HEK293T (cell line): ENCODE measurements at regions not wholly inside any gene's neighbourhood (a gene's known extent, or its start where the extent isn't known, plus 50 kb on each side); places are given as distances from the start of the nearest gene placed in this dataset.

Source experiments
- BHLHE40 ChIP-seq: fragments of 450-650 bp; IDR thresholded peaks from 2 replicates; pipeline ENCODE4 v1.6.1; 2016; ENCODE audit warnings: mild to moderate bottlenecking, moderate library complexity, borderline replicate concordance
- FOXA1 ChIP-seq: fragments of 450-650 bp; IDR thresholded peaks from 2 replicates; pipeline ENCODE4 v1.6.1; 2016; ENCODE audit warnings: mild to moderate bottlenecking
- FOXM1 ChIP-seq: fragments of 450-650 bp; IDR thresholded peaks from 2 replicates; pipeline ENCODE4 v1.6.1; 2017; ENCODE audit warnings: mild to moderate bottlenecking, borderline replicate concordance
- L3MBTL2 ChIP-seq: fragments of 450-650 bp; conservative IDR thresholded peaks from 2 replicates; pipeline ENCODE4 v1.6.1; 2016; ENCODE audit warnings: mild to moderate bottlenecking
- NFRKB ChIP-seq: fragments of 450-650 bp; IDR thresholded peaks from 2 replicates; pipeline ENCODE4 v1.6.1; 2016; ENCODE audit warnings: mild to moderate bottlenecking, moderate library complexity
- SP1 ChIP-seq: fragments of 450-650 bp; IDR thresholded peaks from 2 replicates; pipeline ENCODE4 v1.6.1; 2017
- SUZ12 ChIP-seq: fragments of 450-650 bp; IDR thresholded peaks from 2 replicates; pipeline ENCODE4 v1.6.1; 2016; ENCODE audit warnings: mild to moderate bottlenecking
- TARDBP ChIP-seq: fragments of 450-650 bp; IDR thresholded peaks from 2 replicates; pipeline ENCODE4 v1.6.1; 2016
- ZNF384 ChIP-seq: fragments of 450-650 bp; IDR thresholded peaks from 2 replicates; pipeline ENCODE4 v1.6.1; 2016
- TF ChIP-seq, protein P1 (sequence below): fragments of 450-650 bp; IDR thresholded peaks from 2 replicates; pipeline ENCODE4 v1.6.1; 2016

DNA sequence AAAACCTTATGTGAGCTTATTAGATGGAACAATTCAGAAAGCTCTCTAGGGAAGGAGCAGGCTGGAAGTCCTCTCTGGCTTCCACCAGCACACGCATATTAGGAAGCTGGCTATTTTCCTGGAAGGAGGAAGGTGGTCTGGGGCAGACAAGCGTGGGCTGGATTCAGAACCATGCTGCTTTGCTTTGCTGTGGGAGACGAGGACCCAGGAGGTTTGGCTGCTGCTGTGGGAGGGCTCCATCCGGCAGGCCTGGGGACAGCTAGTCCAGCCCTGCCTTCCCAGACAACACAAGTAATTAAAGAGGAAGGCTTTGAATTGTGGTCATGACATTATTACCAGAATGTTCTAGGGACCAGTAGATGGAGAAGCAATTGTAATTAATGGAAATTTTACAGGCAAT lies 238.8 kb upstream of the MYT1L start:
- TF ChIP-seq BHLHE40, result no peak
- no peak for TF ChIP-seq SP1
- no peak for TF ChIP-seq NFRKB
- TF ChIP-seq SUZ12, result no peak
- TF ChIP-seq ZNF384, result no peak
- no peak for TF ChIP-seq FOXM1
- TF ChIP-seq L3MBTL2, result no peak
- TF ChIP-seq, protein P1, sequence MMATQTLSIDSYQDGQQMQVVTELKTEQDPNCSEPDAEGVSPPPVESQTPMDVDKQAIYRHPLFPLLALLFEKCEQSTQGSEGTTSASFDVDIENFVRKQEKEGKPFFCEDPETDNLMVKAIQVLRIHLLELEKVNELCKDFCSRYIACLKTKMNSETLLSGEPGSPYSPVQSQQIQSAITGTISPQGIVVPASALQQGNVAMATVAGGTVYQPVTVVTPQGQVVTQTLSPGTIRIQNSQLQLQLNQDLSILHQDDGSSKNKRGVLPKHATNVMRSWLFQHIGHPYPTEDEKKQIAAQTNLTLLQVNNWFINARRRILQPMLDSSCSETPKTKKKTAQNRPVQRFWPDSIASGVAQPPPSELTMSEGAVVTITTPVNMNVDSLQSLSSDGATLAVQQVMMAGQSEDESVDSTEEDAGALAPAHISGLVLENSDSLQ, result no peak
- TF ChIP-seq FOXA1, result no peak
- no peak for TF ChIP-seq TARDBP
